Karpas-422 (cell line): ENCODE measurements at regions not wholly inside any gene's neighbourhood (a gene's known extent, or its start where the extent isn't known, plus 50 kb on each side); places are given as distances from the start of the nearest gene placed in this dataset.

Experiments
- DNase-seq: peaks from one replicate; pipeline ENCODE4 v3.0.0-alpha.2; 2015
- H2AFZ ChIP-seq: fragments of 200-600 bp; sonication (generic); 2 replicates; pipeline ENCODE4 v1.6.1; 2014; ENCODE audit warnings: antibody characterized with exemption, low read length, mixed read lengths
- H3K27ac ChIP-seq: fragments of 200-600 bp; sonication (generic); 2 replicates; pipeline ENCODE4 v1.5.1; 2014; ENCODE audit warnings: mild to moderate bottlenecking, low read length, moderate library complexity
- H3K27me3 ChIP-seq: fragments of 200-600 bp; sonication (generic); 2 replicates; pipeline ENCODE4 v1.6.1; 2014; ENCODE audit warnings: low read length, mixed read lengths
- H3K36me3 ChIP-seq: fragments of 200-600 bp; sonication (generic); 2 replicates; pipeline ENCODE4 v1.6.1; 2014; ENCODE audit warnings: low read length, mixed read lengths; ENCODE audit not compliant: insufficient read depth
- H3K4me1 ChIP-seq: fragments of 200-600 bp; sonication (generic); 2 replicates; pipeline ENCODE4 v1.6.1; 2014; ENCODE audit warnings: mild to moderate bottlenecking, low read length, mixed read lengths
- H3K4me2 ChIP-seq: fragments of 200-600 bp; sonication (generic); 2 replicates; pipeline ENCODE4 v1.6.1; 2014; ENCODE audit warnings: low read length, low read depth, mild to moderate bottlenecking; ENCODE audit not compliant: poor library complexity, severe bottlenecking
- H3K4me3 ChIP-seq: fragments of 200-600 bp; sonication (generic); 2 replicates; pipeline ENCODE4 v1.5.1; 2014; ENCODE audit warnings: mild to moderate bottlenecking, antibody characterized with exemption, low read length, mixed read lengths
- H3K79me2 ChIP-seq: fragments of 200-600 bp; sonication (generic); 2 replicates; pipeline ENCODE4 v1.6.1; 2014; ENCODE audit warnings: mild to moderate bottlenecking, low read length, mixed read lengths
- H3K9ac ChIP-seq: fragments of 200-600 bp; sonication (generic); 2 replicates; pipeline ENCODE4 v1.6.0; 2014; ENCODE audit warnings: low read length
- H3K9me2 ChIP-seq: fragments of 200-600 bp; sonication (generic), shearing (Covaris generic); replicated peaks from 2 replicates; pipeline ENCODE4 v1.6.0; 2014; ENCODE audit warnings: mild to moderate bottlenecking, low read length, moderate library complexity; ENCODE audit not compliant: insufficient read depth
- H3K9me3 ChIP-seq: fragments of 300-700, 200-600 bp; sonication (generic); 2 replicates; pipeline ENCODE4 v1.6.1; 2014; ENCODE audit warnings: low read length, mixed read lengths
- H4K20me1 ChIP-seq: fragments of 200-600 bp; sonication (generic); 2 replicates; pipeline ENCODE4 v1.6.1; 2014; ENCODE audit warnings: mild to moderate bottlenecking, antibody characterized with exemption, low read length, low read depth; ENCODE audit not compliant: insufficient read depth

- H3K9me2 ChIP-seq: no peaks in the 10 kb centered on the region
- no peaks in the 10 kb centered on the region for H4K20me1 ChIP-seq
- H3K4me1 ChIP-seq: no peaks in the 10 kb centered on the region
- H3K79me2 ChIP-seq: no peaks in the 10 kb centered on the region
- DNase-seq: no peak
- no peak overlapping the region for H2AFZ ChIP-seq
- H3K27ac ChIP-seq: no peak overlapping the region
- H3K9ac ChIP-seq: no peak overlapping the region
- H3K9me3 ChIP-seq: 0 out of 2 replicates have a peak, but pooled peaks cover 3% of the 10 kb centered on the region
- no peak overlapping the region for H3K4me2 ChIP-seq
- no peaks in the 10 kb centered on the region for H3K36me3 ChIP-seq
- no peak overlapping the region for H3K4me3 ChIP-seq
- H3K27me3 ChIP-seq: no peaks in the 10 kb centered on the region
These were observed 313.4 kb upstream of the SLC30A5 start for GRCh38 chr5:68780299-68780955.

- Histone ChIP-seq H2AFZ (no peak overlapping the region), H3K4me2 (no peak overlapping the region), H3K9ac (no peak overlapping the region), H3K4me1 (no peaks in the 10 kb centered on the region), H3K9me2 (no peaks in the 10 kb centered on the region), H3K27ac (no peak overlapping the region), H4K20me1 (no peaks in the 10 kb centered on the region), H3K9me3 (no peaks in the 10 kb centered on the region), H3K4me3 (no peak overlapping the region), H3K36me3 (no peaks in the 10 kb centered on the region), H3K27me3 (no peaks in the 10 kb centered on the region), H3K79me2 (no peaks in the 10 kb centered on the region)
- no peak for DNase-seq
These were observed 300.7 kb upstream of the SLC30A5 start for GRCh38 chr5:68793074-68793473.

- Histone ChIP-seq H3K9me2 (no peaks in the 10 kb centered on the region), H2AFZ (no peak overlapping the region), H3K36me3 (no peaks in the 10 kb centered on the region), H3K4me2 (no peak overlapping the region), H3K79me2 (no peaks in the 10 kb centered on the region), H3K4me1 (no peaks in the 10 kb centered on the region), H3K27me3 (no peaks in the 10 kb centered on the region), H3K27ac (no peak overlapping the region), H3K9me3 (no peaks in the 10 kb centered on the region), H4K20me1 (no peaks in the 10 kb centered on the region), H3K9ac (no peak overlapping the region), H3K4me3 (no peak overlapping the region)
- no peak for DNase-seq
These were observed 299.8 kb upstream of the SLC30A5 start for GRCh38 chr5:68793993-68794392.

- no peak overlapping the region for H3K4me3 ChIP-seq
- H3K27ac ChIP-seq: no peak overlapping the region
- no peaks in the 10 kb centered on the region for H3K79me2 ChIP-seq
- no peak overlapping the region for H3K4me2 ChIP-seq
- no peaks in the 10 kb centered on the region for H3K36me3 ChIP-seq
- no peaks in the 10 kb centered on the region for H3K27me3 ChIP-seq
- no peaks in the 10 kb centered on the region for H4K20me1 ChIP-seq
- no peak overlapping the region for H3K9ac ChIP-seq
- H3K9me3 ChIP-seq: no peaks in the 10 kb centered on the region
- no peaks in the 10 kb centered on the region for H3K9me2 ChIP-seq
- no peak for DNase-seq
- H3K4me1 ChIP-seq: no peaks in the 10 kb centered on the region
- no peak overlapping the region for H2AFZ ChIP-seq
These were observed 298.6 kb upstream of the SLC30A5 start for GRCh38 chr5:68795190-68795589.

GRCh38 chr5:68798877-68799843 lies 294.7 kb upstream of the SLC30A5 start:
- no peaks in the 10 kb centered on the region for H3K4me1 ChIP-seq
- H3K4me2 ChIP-seq: no peak overlapping the region
- H4K20me1 ChIP-seq: no peaks in the 10 kb centered on the region
- no peaks in the 10 kb centered on the region for H3K9me3 ChIP-seq
- no peaks in the 10 kb centered on the region for H3K79me2 ChIP-seq
- H3K27me3 ChIP-seq: no peaks in the 10 kb centered on the region
- no peak overlapping the region for H3K9ac ChIP-seq
- no peak overlapping the region for H2AFZ ChIP-seq
- no peak for DNase-seq
- H3K36me3 ChIP-seq: no peaks in the 10 kb centered on the region
- no peak overlapping the region for H3K27ac ChIP-seq
- H3K4me3 ChIP-seq: no peak overlapping the region
- H3K9me2 ChIP-seq: no peaks in the 10 kb centered on the region

- no peak for DNase-seq
- H3K9me2 ChIP-seq: no peaks in the 10 kb centered on the region
- H4K20me1 ChIP-seq: no peaks in the 10 kb centered on the region
- H3K4me3 ChIP-seq: no peak overlapping the region
- no peaks in the 10 kb centered on the region for H3K9me3 ChIP-seq
- H3K4me2 ChIP-seq: no peak overlapping the region
- no peaks in the 10 kb centered on the region for H3K79me2 ChIP-seq
- no peak overlapping the region for H2AFZ ChIP-seq
- H3K9ac ChIP-seq: no peak overlapping the region
- no peaks in the 10 kb centered on the region for H3K4me1 ChIP-seq
- H3K36me3 ChIP-seq: no peaks in the 10 kb centered on the region
- H3K27ac ChIP-seq: no peak overlapping the region
- H3K27me3 ChIP-seq: no peaks in the 10 kb centered on the region
These were observed 291.4 kb upstream of the SLC30A5 start for GRCh38 chr5:68802430-68802829.

GRCh38 chr5:68803881-68804319 lies 289.9 kb upstream of the SLC30A5 start:
- no peaks in the 10 kb centered on the region for H3K36me3 ChIP-seq

GRCh38 chr5:68804343-68804742 lies 289.5 kb upstream of the SLC30A5 start:
- Histone ChIP-seq H3K4me1 (no peaks in the 10 kb centered on the region), H3K27me3 (no peaks in the 10 kb centered on the region), H3K9me3 (no peaks in the 10 kb centered on the region), H3K4me2 (no peak overlapping the region), H4K20me1 (no peaks in the 10 kb centered on the region), H3K9ac (no peak overlapping the region), H2AFZ (no peak overlapping the region), H3K27ac (no peak overlapping the region), H3K9me2 (no peaks in the 10 kb centered on the region), H3K36me3 (no peaks in the 10 kb centered on the region), H3K79me2 (no peaks in the 10 kb centered on the region), H3K4me3 (no peak overlapping the region)
- DNase-seq: no peak

More at GRCh38 chr5:68803881-68804319, 289.9 kb upstream of the SLC30A5 start:
- Histone ChIP-seq H3K9me2 (no peaks in the 10 kb centered on the region), H3K9me3 (no peaks in the 10 kb centered on the region), H4K20me1 (no peaks in the 10 kb centered on the region), H3K79me2 (no peaks in the 10 kb centered on the region), H3K4me3 (no peak overlapping the region), H3K27ac (no peak overlapping the region), H3K27me3 (no peaks in the 10 kb centered on the region), H2AFZ (no peak overlapping the region), H3K4me2 (no peak overlapping the region), H3K4me1 (no peaks in the 10 kb centered on the region), H3K9ac (no peak overlapping the region)
- DNase-seq: no peak
